Progenitor cell of endocrine pancreas (in vitro differentiated cells): ENCODE measurements at regions not wholly inside any gene's neighbourhood (a gene's known extent, or its start where the extent isn't known, plus 50 kb on each side); places are given as distances from the start of the nearest gene placed in this dataset.

Experiments
- DNase-seq: peaks from one replicate; pipeline ENCODE4 v3.0.0; 2021; ENCODE audit warnings: low spot score; ENCODE audit not compliant: unreplicated experiment
- H3K27ac Mint-ChIP-seq: 2 replicates; pipeline ENCODE4 v1.8.0; 2021; ENCODE audit warnings: mild to moderate bottlenecking, moderate library complexity, mixed read lengths
- H3K27me3 Mint-ChIP-seq: 2 replicates; pipeline ENCODE4 v1.8.0; 2021; ENCODE audit warnings: mixed read lengths
- H3K36me3 Mint-ChIP-seq: 2 replicates; pipeline ENCODE4 v1.8.0; 2022; ENCODE audit warnings: mixed read lengths; ENCODE audit not compliant: insufficient read depth
- H3K4me1 Mint-ChIP-seq: 2 replicates; pipeline ENCODE4 v1.8.0; 2021; ENCODE audit warnings: low read depth, mixed read lengths
- H3K4me3 Mint-ChIP-seq: 2 replicates; pipeline ENCODE4 v1.8.0; 2021; ENCODE audit warnings: low read depth, mild to moderate bottlenecking, moderate library complexity, mixed read lengths
- H3K9me3 Mint-ChIP-seq: 2 replicates; pipeline ENCODE4 v1.8.0; 2021; ENCODE audit warnings: low read depth, mixed read lengths
- TF ChIP-seq, protein P1 (sequence below): fragments of 200-600 bp; sonication (generic); IDR thresholded peaks from one replicate; pipeline ENCODE4 v1.5.0; 2021; ENCODE audit warnings: antibody characterized with exemption, mild to moderate bottlenecking; ENCODE audit not compliant: unreplicated experiment

DNA sequence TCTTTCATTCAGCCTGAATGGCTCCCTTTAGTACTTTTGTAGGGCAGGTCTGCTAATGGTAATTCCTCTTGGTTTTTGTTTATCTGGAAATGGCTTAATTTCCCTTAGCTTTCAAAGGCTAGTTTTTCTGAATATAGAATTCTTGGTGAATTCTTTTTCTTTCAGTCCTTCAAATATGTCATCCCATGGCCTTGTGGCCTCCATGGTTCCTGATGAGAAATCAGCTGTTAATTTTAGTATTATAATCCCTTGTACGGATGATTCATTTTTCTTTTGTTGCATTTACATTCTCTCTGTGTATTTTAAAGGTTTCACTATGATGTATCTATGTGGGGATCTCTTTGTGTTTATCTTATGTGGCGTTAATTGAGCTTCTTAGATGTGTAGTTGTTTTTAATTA is 179.6 kb upstream of the ARG1 start:
- no peak overlapping the region for H3K27ac Mint-ChIP-seq

GRCh38 chr6:131394768-131395432 is 178.1 kb upstream of the ARG1 start:
- DNase-seq = no peak
- Mint-ChIP-seq H3K4me3 (no peak overlapping the region), H3K4me1 (peaks cover 35% of the 10 kb centered on the region), H3K36me3 (peaks cover 9% of the 10 kb centered on the region), H3K27me3 (no peaks in the 10 kb centered on the region), H3K9me3 (peaks cover 16% of the 10 kb centered on the region), H3K27ac (peak overlapping the region; percentile 82)
- TF ChIP-seq, protein P1, sequence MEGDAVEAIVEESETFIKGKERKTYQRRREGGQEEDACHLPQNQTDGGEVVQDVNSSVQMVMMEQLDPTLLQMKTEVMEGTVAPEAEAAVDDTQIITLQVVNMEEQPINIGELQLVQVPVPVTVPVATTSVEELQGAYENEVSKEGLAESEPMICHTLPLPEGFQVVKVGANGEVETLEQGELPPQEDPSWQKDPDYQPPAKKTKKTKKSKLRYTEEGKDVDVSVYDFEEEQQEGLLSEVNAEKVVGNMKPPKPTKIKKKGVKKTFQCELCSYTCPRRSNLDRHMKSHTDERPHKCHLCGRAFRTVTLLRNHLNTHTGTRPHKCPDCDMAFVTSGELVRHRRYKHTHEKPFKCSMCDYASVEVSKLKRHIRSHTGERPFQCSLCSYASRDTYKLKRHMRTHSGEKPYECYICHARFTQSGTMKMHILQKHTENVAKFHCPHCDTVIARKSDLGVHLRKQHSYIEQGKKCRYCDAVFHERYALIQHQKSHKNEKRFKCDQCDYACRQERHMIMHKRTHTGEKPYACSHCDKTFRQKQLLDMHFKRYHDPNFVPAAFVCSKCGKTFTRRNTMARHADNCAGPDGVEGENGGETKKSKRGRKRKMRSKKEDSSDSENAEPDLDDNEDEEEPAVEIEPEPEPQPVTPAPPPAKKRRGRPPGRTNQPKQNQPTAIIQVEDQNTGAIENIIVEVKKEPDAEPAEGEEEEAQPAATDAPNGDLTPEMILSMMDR = no peak

More for the DNA sequence above, 179.6 kb upstream of the ARG1 start:
- Mint-ChIP-seq H3K4me1 (peaks cover 27% of the 10 kb centered on the region), H3K9me3 (peaks cover 16% of the 10 kb centered on the region), H3K36me3 (peaks cover 9% of the 10 kb centered on the region), H3K27me3 (no peaks in the 10 kb centered on the region), H3K4me3 (no peak overlapping the region)
- TF ChIP-seq, protein P1 = no peak
- DNase-seq = no peak

DNA sequence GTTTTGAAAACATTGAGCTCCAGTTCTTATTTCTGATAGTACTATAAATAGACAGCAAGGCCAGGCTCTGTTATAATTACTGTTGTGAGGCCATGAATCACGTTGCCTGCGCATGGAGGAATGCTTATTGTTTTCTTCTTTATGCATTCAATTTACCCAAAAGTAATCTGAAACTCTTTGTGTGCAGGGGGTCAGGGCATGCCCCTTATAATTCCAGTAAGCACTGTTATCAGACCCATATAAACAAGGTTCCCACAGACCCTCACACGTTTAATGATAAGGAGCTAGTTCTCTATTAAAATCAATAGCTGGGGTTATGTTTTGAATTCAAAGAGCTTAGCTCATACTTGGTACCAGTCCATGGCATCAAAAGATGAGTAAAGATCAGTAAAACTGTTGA is 174.8 kb upstream of the ARG1 start:
- Mint-ChIP-seq H3K4me3 (no peak overlapping the region), H3K9me3 (peaks cover 20% of the 10 kb centered on the region), H3K27me3 (no peaks in the 10 kb centered on the region), H3K36me3 (peaks cover 18% of the 10 kb centered on the region), H3K27ac (peak overlapping the region; percentile 91), H3K4me1 (peaks cover 37% of the 10 kb centered on the region)
- DNase-seq = no peak
- TF ChIP-seq, protein P1 = no peak

DNA sequence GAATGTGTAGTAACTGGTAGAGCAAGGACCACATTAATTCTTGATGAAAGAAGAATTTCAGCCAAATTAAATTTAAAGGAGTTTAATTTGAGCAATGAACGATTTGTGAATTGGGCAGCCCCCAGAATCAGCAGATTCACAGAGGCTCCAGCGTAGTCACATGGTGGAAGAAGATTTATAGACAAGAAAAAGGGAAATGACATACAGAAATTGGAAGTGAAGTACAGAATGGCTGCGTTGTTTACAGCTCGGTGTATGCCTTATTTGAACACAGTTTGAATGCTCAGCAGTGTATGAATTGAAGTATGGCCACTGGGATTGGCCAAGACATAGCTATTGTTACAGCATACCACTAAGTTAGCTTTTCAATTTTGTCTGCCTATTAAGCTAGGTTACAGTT is 173.6 kb upstream of the ARG1 start:
- peaks cover 17% of the 10 kb centered on the region for H3K36me3 Mint-ChIP-seq
- H3K27me3 Mint-ChIP-seq = no peaks in the 10 kb centered on the region
- peaks cover 40% of the 10 kb centered on the region for H3K4me1 Mint-ChIP-seq
- TF ChIP-seq, protein P1 = no peak
- peaks cover 20% of the 10 kb centered on the region for H3K9me3 Mint-ChIP-seq
- no peak overlapping the region for H3K27ac Mint-ChIP-seq
- no peak overlapping the region for H3K4me3 Mint-ChIP-seq
- DNase-seq = no peak

DNA sequence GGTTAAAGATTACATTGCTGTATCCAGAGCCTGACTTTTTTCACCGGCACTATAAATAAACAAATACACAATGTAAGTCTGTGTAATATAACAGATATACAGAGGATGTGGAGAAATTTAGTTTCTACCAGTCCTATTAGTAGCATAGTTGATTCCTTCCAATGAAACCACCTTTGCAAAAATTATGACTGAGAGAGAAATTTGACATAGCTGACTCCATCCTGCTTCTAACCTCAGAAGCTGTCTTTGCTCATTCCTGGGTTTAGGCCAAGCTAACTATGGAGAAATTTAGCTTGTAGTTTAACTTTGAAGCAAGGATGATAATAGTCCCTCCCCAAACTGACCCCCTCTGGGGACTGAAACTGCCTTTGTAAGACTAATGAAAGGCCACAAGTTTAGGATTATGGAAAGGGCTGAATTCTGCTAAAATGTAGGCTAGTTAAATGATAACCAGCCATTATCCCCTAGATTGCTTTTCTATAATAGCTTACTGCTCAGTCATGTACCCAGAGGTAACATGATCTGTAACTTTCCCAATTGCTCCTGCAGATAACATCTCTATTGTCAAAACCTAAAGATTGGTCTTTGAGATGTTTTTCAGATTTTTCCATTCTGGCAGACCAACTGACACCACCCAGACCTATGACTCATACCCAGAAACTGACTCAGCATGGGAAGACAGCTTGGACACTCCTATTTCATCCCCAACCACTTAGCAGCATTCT is 172.8 kb upstream of the ARG1 start:
- H3K36me3 Mint-ChIP-seq = peaks cover 16% of the 10 kb centered on the region
- DNase-seq = no peak
- peaks cover 20% of the 10 kb centered on the region for H3K9me3 Mint-ChIP-seq
- H3K4me1 Mint-ChIP-seq = peaks cover 36% of the 10 kb centered on the region
- peak overlapping the region; percentile 49 for H3K27ac Mint-ChIP-seq
- TF ChIP-seq, protein P1 = no peak
- H3K4me3 Mint-ChIP-seq = no peak overlapping the region
- H3K27me3 Mint-ChIP-seq = no peaks in the 10 kb centered on the region
